HepG2 (cell line): ENCODE measurements at regions not wholly inside any gene's neighbourhood (a gene's known extent, or its start where the extent isn't known, plus 50 kb on each side); places are given as distances from the start of the nearest gene placed in this dataset.

Experiments used
- ATAC-seq: fragments of 200-7000 bp; cut with Tn5 transposase; 3 replicates; pipeline ENCODE4 v1.9.1; 2020; ENCODE audit warnings: mild to moderate bottlenecking, moderate library complexity
- BruUV-seq: library from RNA; stranded (reverse); fragments of 400-500 nt; replicated peaks from 2 replicates; lab custom pipeline; 2021; lab: Mats Ljungman, UMichigan
- CTCF ChIA-PET: fragments of 300-600 bp; formaldehyde crosslinking; extraction: SDS; loops from one replicate; lab custom pipeline; 2021; ENCODE audit warnings: low total read pairs, inconsistent platforms, low intra/inter-chr PET ratio; lab: Yijun Ruan, JAX
- POLR2A ChIA-PET: fragments of 350-600 bp; sonication (Branson Sonifier 250); formaldehyde crosslinking; loops from one replicate; lab custom pipeline; 2020; ENCODE audit warnings: antibody characterized with exemption, inconsistent platforms; lab: Yijun Ruan, JAX
- DNase-seq: peaks from one replicate; pipeline ENCODE4 v3.0.0-alpha.2; 2015; ENCODE audit warnings: low spot score
- FAIRE-seq: peaks from 3 replicates; lab custom pipeline; 2011; peaks lifted over from hg19 to GRCh38; lab: Jason Lieb, UNC
- H2AFZ ChIP-seq: one replicate; pipeline ENCODE4 v1.6.1; 2011; ENCODE audit warnings: low read length, inconsistent platforms
- H3K27ac ChIP-seq: fragments of 300-600 bp; 3 replicates; pipeline ENCODE4 v1.8.0; 2011; ENCODE audit warnings: mixed run types, mild to moderate bottlenecking, mixed read lengths, low read length, inconsistent platforms; ENCODE audit not compliant: insufficient read depth; ENCODE audit errors: extremely low read length
- H3K27me3 ChIP-seq, 2 experiments: fragments of 200-600 bp in 1 of 2; 2 replicates in 1 of 2; 3 replicates in 1 of 2; pipeline versions ENCODE4 v1.6.0 to v1.8.0; 2011; ENCODE audit warnings: low read length in 2 of 2, mild to moderate bottlenecking in 2 of 2, moderate library complexity in 2 of 2, inconsistent platforms in 1 of 2; ENCODE audit not compliant: insufficient read depth in 2 of 2, control insufficient read depth in 1 of 2
- H3K36me3 ChIP-seq, 2 experiments: fragments of 200-600 bp in 1 of 2; replicated peaks in 1 of 2; 2 replicates in 1 of 2; 3 replicates in 1 of 2; pipeline versions ENCODE4 v1.5.1 to v1.8.0; 2011; ENCODE audit warnings: low read length in 2 of 2, inconsistent platforms in 1 of 2; ENCODE audit not compliant: insufficient read depth in 2 of 2, control insufficient read depth in 1 of 2
- H3K4me1 ChIP-seq: 2 replicates; pipeline ENCODE4 v1.5.1; 2012; ENCODE audit warnings: low read length, inconsistent platforms; ENCODE audit not compliant: insufficient read depth
- H3K4me2 ChIP-seq: 2 replicates; pipeline ENCODE4 v1.6.0; 2011; ENCODE audit warnings: low read depth, low read length, inconsistent platforms
- H3K4me3 ChIP-seq, 3 experiments: fragments of 200-600 bp in 1 of 3; sonication (generic), shearing (Covaris generic) in 1 of 3; replicated peaks in 1 of 3; 2 replicates each; pipeline ENCODE4 v1.5.1; 2011 to 2016; ENCODE audit warnings: low read length in 3 of 3, inconsistent platforms in 2 of 3, low read depth in 2 of 3, mild to moderate bottlenecking in 2 of 3, control low read depth in 1 of 3, mixed read lengths in 1 of 3; ENCODE audit not compliant: insufficient read depth in 1 of 3
- H3K79me2 ChIP-seq: one replicate; pipeline ENCODE4 v1.6.1; 2011; ENCODE audit warnings: low read length, inconsistent platforms; ENCODE audit not compliant: insufficient read depth
- H3K9ac ChIP-seq: 2 replicates; pipeline ENCODE4 v1.6.0; 2011; ENCODE audit warnings: mild to moderate bottlenecking, low read depth, low read length, inconsistent platforms; ENCODE audit not compliant: insufficient read depth
- H3K9me3 ChIP-seq: 2 replicates; pipeline ENCODE4 v1.5.1; 2012; ENCODE audit warnings: mild to moderate bottlenecking, low read length
- H4K20me1 ChIP-seq: 2 replicates; pipeline ENCODE4 v1.6.0; 2011; ENCODE audit warnings: inconsistent platforms, mild to moderate bottlenecking, low read length, moderate library complexity; ENCODE audit not compliant: insufficient read depth
- FOXA1 ChIP-seq, 2 experiments: fragments of 450-650 bp in 1 of 2; sonication (generic) in 1 of 2; formaldehyde crosslinking in 1 of 2; IDR thresholded peaks; 2 replicates each; pipeline versions ENCODE4 v1.4.0 to v1.6.1; 2016 to 2020; ENCODE audit warnings: missing genetic modification reagents in 1 of 2
- HMG20B ChIP-seq: conservative IDR thresholded peaks from 2 replicates; pipeline ENCODE4 v1.6.1; 2016; ENCODE audit warnings: missing genetic modification reagents, missing compliant biosample characterization
- PAXIP1 ChIP-seq: sonication (generic); formaldehyde crosslinking; conservative IDR thresholded peaks from 2 replicates; pipeline ENCODE4 v1.4.0; 2020; ENCODE audit warnings: mild to moderate bottlenecking, missing genetic modification reagents, moderate library complexity
- PLRG1 ChIP-seq: fragments of 450-650 bp; conservative IDR thresholded peaks from 2 replicates; pipeline ENCODE4 v1.6.1; 2016
- RFX1 ChIP-seq: fragments of 450-650 bp; IDR thresholded peaks from 2 replicates; pipeline ENCODE4 v1.6.1; 2017
- ZBTB3 ChIP-seq: sonication (generic); formaldehyde crosslinking; IDR thresholded peaks from 2 replicates; pipeline ENCODE4 v1.4.0; 2020; ENCODE audit warnings: low read depth, mild to moderate bottlenecking, moderate library complexity, missing genetic modification reagents, borderline replicate concordance
- ZNF274 ChIP-seq: sonication (generic); formaldehyde crosslinking; IDR thresholded peaks from 2 replicates; pipeline ENCODE4 v1.5.1; 2020; ENCODE audit warnings: mild to moderate bottlenecking, missing genetic modification reagents
- ZNF280D ChIP-seq: sonication (generic); formaldehyde crosslinking; IDR thresholded peaks from 2 replicates; pipeline ENCODE4 v1.5.1; 2020; ENCODE audit warnings: mild to moderate bottlenecking, missing genetic modification reagents
- ZNF281 ChIP-seq: sonication (generic); formaldehyde crosslinking; IDR thresholded peaks from 2 replicates; pipeline ENCODE4 v1.4.0; 2020; ENCODE audit warnings: missing genetic modification reagents, borderline replicate concordance
- ZNF30 ChIP-seq: sonication (generic); formaldehyde crosslinking; IDR thresholded peaks from 2 replicates; pipeline ENCODE4 v1.5.0; 2020; ENCODE audit warnings: mild to moderate bottlenecking, missing genetic modification reagents
- ZNF33A ChIP-seq: sonication (generic); formaldehyde crosslinking; IDR thresholded peaks from 2 replicates; pipeline ENCODE4 v1.5.1; 2020; ENCODE audit warnings: missing genetic modification reagents, mild to moderate bottlenecking, moderate library complexity, borderline replicate concordance
- ZNF530 ChIP-seq: sonication (generic); formaldehyde crosslinking; IDR thresholded peaks from 2 replicates; pipeline ENCODE4 v1.5.0; 2020; ENCODE audit warnings: low read depth, mild to moderate bottlenecking, missing genetic modification reagents
- ZNF569 ChIP-seq: sonication (generic); formaldehyde crosslinking; IDR thresholded peaks from 2 replicates; pipeline ENCODE4 v1.5.0; 2020; ENCODE audit warnings: mild to moderate bottlenecking, missing genetic modification reagents, moderate library complexity, borderline replicate concordance
- ZNF598 ChIP-seq: sonication (generic); formaldehyde crosslinking; IDR thresholded peaks from 2 replicates; pipeline ENCODE4 v1.5.1; 2020; ENCODE audit warnings: mild to moderate bottlenecking, missing genetic modification reagents, borderline replicate concordance
- ZSCAN22 ChIP-seq: sonication (generic); formaldehyde crosslinking; IDR thresholded peaks from 2 replicates; pipeline ENCODE4 v1.4.0; 2020; ENCODE audit warnings: mild to moderate bottlenecking, missing genetic modification reagents
- WGBS: methylation state at CpG from one replicate; pipeline ENCODE4 v1.1.6; 2017; ENCODE audit warnings: low lambda C conversion rate; 5-methylcytosine and 5-hydroxymethylcytosine counted together
- in situ Hi-C: cut with HindIII; loops from 2 replicates; pipeline ENCODE4 v1.10.0; 2017; ENCODE audit warnings: low pct_unique_long_range_greater_than_20kb; ENCODE audit not compliant: extremely low pct_ligation_motif_present
- intact Hi-C: fragments of 100-400 bp; cut with micrococcal nuclease; formaldehyde crosslinking; loops from one replicate; pipeline ENCODE4 v1.10.0; 2022; ENCODE audit not compliant: unreplicated experiment

GRCh38 chr1:209023790-209024189 lies 559.7 kb upstream of the CAMK1G start:
- H3K36me3 ChIP-seq = no peaks in the 10 kb centered on the region
- no peak overlapping the region for H3K9ac ChIP-seq
- ChIA-PET CTCF (no interaction called here), POLR2A (no interaction called here)
- no peak overlapping the region for H3K27ac ChIP-seq
- no peaks in the 10 kb centered on the region for H3K79me2 ChIP-seq
- no peak overlapping the region for H2AFZ ChIP-seq
- no peaks in the 10 kb centered on the region for H3K4me1 ChIP-seq
- intact Hi-C loops = no loop called here
- H3K4me2 ChIP-seq = no peak overlapping the region
- no peak for FAIRE-seq
- 1% methylated on average over 2 of the region's 2 CpGs for WGBS
- in situ Hi-C loops = no loop called here
- H3K9me3 ChIP-seq = peaks cover 45% of the 10 kb centered on the region
- DNase-seq = no peak
- no peak for ATAC-seq
- no peak overlapping the region for H3K4me3 ChIP-seq
- no peaks in the 10 kb centered on the region for H4K20me1 ChIP-seq
- H3K27me3 ChIP-seq = no peaks in the 10 kb centered on the region
- BruUV-seq = no TSS peak
- TF ChIP-seq PLRG1 (no peak), ZNF530 (CRISPR knock-in tag) (no peak), ZNF33A (CRISPR knock-in tag) (no peak), ZNF598 (CRISPR knock-in tag) (no peak), ZSCAN22 (CRISPR knock-in tag) (no peak), ZNF274 (CRISPR knock-in tag) (no peak), ZNF30 (CRISPR knock-in tag) (no peak), ZNF569 (no peak), FOXA1 (IDR thresholded peaks at IDR 0.05) (no peak), FOXA1 (CRISPR knock-in tag; IDR thresholded peaks at IDR 0.05) (no peak), PAXIP1 (CRISPR knock-in tag) (no peak), ZBTB3 (CRISPR knock-in tag) (no peak), ZNF280D (CRISPR knock-in tag) (no peak), HMG20B (CRISPR knock-in tag) (no peak), RFX1 (no peak), ZNF281 (CRISPR knock-in tag) (no peak)
